H1 (cell line): ENCODE measurements at regions not wholly inside any gene's neighbourhood (a gene's known extent, or its start where the extent isn't known, plus 50 kb on each side); places are given as distances from the start of the nearest gene placed in this dataset.
A peak's percentile ranks its signal among the peaks of the same experiment; 100 is the strongest.

Experiments
- CTCF ChIA-PET: fragments of 300-600 bp; sonication (Branson Sonifier 250); formaldehyde crosslinking; loops from one replicate; lab custom pipeline; 2021; ENCODE audit not compliant: partially characterized antibody; lab: Charles Lee
- POLR2A ChIA-PET: fragments of 300-600 bp; sonication (Branson Sonifier 250); formaldehyde crosslinking; loops from one replicate; lab custom pipeline; 2021; ENCODE audit warnings: inconsistent platforms; ENCODE audit not compliant: partially characterized antibody; lab: Charles Lee
- DNase-seq, 2 experiments: peaks; one replicate each; pipeline versions ENCODE4 v3.0.0 to v3.0.0-alpha.2; 2010 to 2022; ENCODE audit warnings: low spot score in 2 of 2, low read depth in 1 of 2, mixed read lengths in 1 of 2
- FAIRE-seq: peaks from 2 replicates; lab custom pipeline; 2011; peaks lifted over from hg19 to GRCh38; lab: Jason Lieb, UNC
- H2AFZ ChIP-seq: 2 replicates; pipeline ENCODE4 v1.8.1; 2012; ENCODE audit warnings: low read length, inconsistent platforms
- H2AK5ac ChIP-seq: 2 replicates; pipeline ENCODE4 v1.6.1; 2013; ENCODE audit warnings: low read depth, low read length
- H2BK120ac ChIP-seq: replicated peaks from 2 replicates; pipeline ENCODE3; 2013; ENCODE audit warnings: low read depth, low read length, inconsistent platforms
- H2BK12ac ChIP-seq: 2 replicates; pipeline ENCODE4 v1.6.1; 2013; ENCODE audit warnings: low read depth, low read length
- H2BK15ac ChIP-seq: 2 replicates; pipeline ENCODE4 v1.6.1; 2013; ENCODE audit warnings: low read length
- H2BK20ac ChIP-seq: 2 replicates; pipeline ENCODE4 v1.6.1; 2013; ENCODE audit warnings: low read length
- H2BK5ac ChIP-seq: 2 replicates; pipeline ENCODE4 v1.6.1; 2013; ENCODE audit warnings: low read depth, low read length
- H3K14ac ChIP-seq: 2 replicates; pipeline ENCODE4 v1.6.1; 2013; ENCODE audit warnings: inconsistent platforms; ENCODE audit not compliant: insufficient read length
- H3K18ac ChIP-seq: 2 replicates; pipeline ENCODE4 v1.6.1; 2013; ENCODE audit warnings: low read length; ENCODE audit errors: extremely low read depth
- H3K23ac ChIP-seq: 2 replicates; pipeline ENCODE4 v1.6.1; 2013; ENCODE audit warnings: inconsistent platforms; ENCODE audit not compliant: insufficient read length
- H3K23me2 ChIP-seq: 2 replicates; pipeline ENCODE4 v1.6.1; 2013; ENCODE audit warnings: low read depth, low read length
- H3K27ac ChIP-seq: 2 replicates; pipeline ENCODE4 v1.6.1; 2011; ENCODE audit warnings: low read depth, low read length, inconsistent platforms
- H3K27me3 ChIP-seq, 4 experiments: replicated peaks in 1 of 4; 1 replicate in 1 of 4; 2 replicates in 3 of 4; pipeline versions ENCODE4 v1.6.1 to v1.8.1; 2011 to 2013; ENCODE audit warnings: low read length in 3 of 4, mild to moderate bottlenecking in 3 of 4, inconsistent platforms in 2 of 4, mixed read lengths in 2 of 4, moderate library complexity in 1 of 4; ENCODE audit not compliant: control insufficient read depth in 3 of 4, insufficient read depth in 3 of 4; ENCODE audit errors: extremely low read depth in 1 of 4
- H3K36me3 ChIP-seq, 4 experiments: 2 replicates each; pipeline versions ENCODE4 v1.6.1 to v1.8.1; 2011 to 2013; ENCODE audit warnings: mild to moderate bottlenecking in 4 of 4, low read length in 3 of 4, moderate library complexity in 2 of 4, control low read depth in 1 of 4, inconsistent platforms in 1 of 4; ENCODE audit not compliant: insufficient read depth in 4 of 4, control insufficient read depth in 2 of 4
- H3K4ac ChIP-seq: replicated peaks from 2 replicates; pipeline ENCODE3; 2013; ENCODE audit warnings: low read length, low read depth, mixed read lengths, inconsistent platforms; ENCODE audit not compliant: insufficient read length
- H3K4me1 ChIP-seq, 4 experiments: replicated peaks in 1 of 4; 1 replicate in 1 of 4; 2 replicates in 3 of 4; pipeline versions ENCODE4 v1.6.1 to v1.8.1; 2011 to 2013; ENCODE audit warnings: low read length in 3 of 4, inconsistent platforms in 2 of 4, mixed read lengths in 1 of 4; ENCODE audit not compliant: insufficient read depth in 4 of 4, control insufficient read depth in 3 of 4
- H3K4me2 ChIP-seq, 2 experiments: 2 replicates each; pipeline versions ENCODE4 v1.6.1 to v1.8.1; 2011 to 2013; ENCODE audit warnings: low read depth in 2 of 2, low read length in 2 of 2, control low read depth in 1 of 2, inconsistent platforms in 1 of 2, mild to moderate bottlenecking in 1 of 2; ENCODE audit not compliant: insufficient read depth in 1 of 2
- H3K4me3 ChIP-seq, 4 experiments: fragments of 200-600, 300-600 bp in 1 of 4; sonication (generic), shearing (Covaris generic), sonication (Bioruptor Twin) in 1 of 4; 2 replicates each; pipeline versions ENCODE4 v1.5.1 to v1.8.1; 2011 to 2016; ENCODE audit warnings: low read length in 4 of 4, low read depth in 3 of 4, control low read depth in 2 of 4, inconsistent platforms in 2 of 4, mild to moderate bottlenecking in 2 of 4, mixed read lengths in 1 of 4, moderate library complexity in 1 of 4; ENCODE audit not compliant: insufficient read depth in 2 of 4; ENCODE audit errors: extremely low read depth in 1 of 4
- H3K56ac ChIP-seq: replicated peaks from 2 replicates; pipeline ENCODE3; 2013; ENCODE audit warnings: low read depth, mild to moderate bottlenecking, mixed read lengths, low read length, inconsistent platforms; ENCODE audit not compliant: insufficient read length
- H3K79me1 ChIP-seq: 2 replicates; pipeline ENCODE4 v1.6.1; 2013; ENCODE audit warnings: low read depth, low read length, control low read depth
- H3K79me2 ChIP-seq, 2 experiments: 2 replicates each; pipeline versions ENCODE4 v1.6.1 to v1.8.1; 2012 to 2013; ENCODE audit warnings: low read length in 2 of 2, mild to moderate bottlenecking in 2 of 2, inconsistent platforms in 1 of 2; ENCODE audit not compliant: insufficient read depth in 2 of 2, control insufficient read depth in 1 of 2
- H3K9ac ChIP-seq, 4 experiments: replicated peaks in 1 of 4; 1 replicate in 1 of 4; 2 replicates in 3 of 4; pipeline versions ENCODE4 v1.6.1 to v1.8.1; 2011 to 2013; ENCODE audit warnings: low read depth in 3 of 4, low read length in 3 of 4, control low read depth in 2 of 4, mild to moderate bottlenecking in 2 of 4, moderate library complexity in 2 of 4, inconsistent platforms in 1 of 4; ENCODE audit errors: extremely low read depth in 1 of 4
- H3K9me3 ChIP-seq, 2 experiments: 2 replicates each; pipeline versions ENCODE4 v1.6.1 to v1.8.1; 2012 to 2013; ENCODE audit warnings: mild to moderate bottlenecking in 2 of 2, moderate library complexity in 2 of 2, control low read depth in 1 of 2, inconsistent platforms in 1 of 2, low read depth in 1 of 2, low read length in 1 of 2, mixed read lengths in 1 of 2; ENCODE audit not compliant: insufficient read depth in 2 of 2
- H4K20me1 ChIP-seq, 2 experiments: replicated peaks in 1 of 2; 2 replicates each; pipeline versions ENCODE3 to v1.8.1; 2011 to 2013; ENCODE audit warnings: inconsistent platforms in 2 of 2, low read length in 2 of 2, mild to moderate bottlenecking in 1 of 2; ENCODE audit not compliant: insufficient read depth in 2 of 2, control insufficient read depth in 1 of 2
- H4K5ac ChIP-seq: 2 replicates; pipeline ENCODE4 v1.6.1; 2013; ENCODE audit warnings: low read length, low read depth, mixed read lengths, inconsistent platforms; ENCODE audit not compliant: insufficient read length
- H4K8ac ChIP-seq: 2 replicates; pipeline ENCODE4 v1.8.0; 2013; ENCODE audit warnings: mild to moderate bottlenecking, moderate library complexity, low read length, inconsistent platforms; ENCODE audit not compliant: insufficient read depth; ENCODE audit errors: extremely low read depth
- H4K91ac ChIP-seq: replicated peaks from 2 replicates; pipeline ENCODE3; 2013; ENCODE audit warnings: low read length, mixed read lengths, inconsistent platforms; ENCODE audit not compliant: insufficient read length
- CHD2 ChIP-seq: IDR thresholded peaks from 2 replicates; pipeline ENCODE4 v1.6.1; 2012; ENCODE audit warnings: low read length, improper control_type of control experiment
- POLR2AphosphoS5 ChIP-seq: IDR thresholded peaks from 2 replicates; pipeline ENCODE4 v1.6.1; 2011; ENCODE audit warnings: low read depth, low read length
- SP2 ChIP-seq: IDR thresholded peaks from 2 replicates; pipeline ENCODE4 v1.6.1; 2012; ENCODE audit warnings: mild to moderate bottlenecking, low read length, inconsistent platforms
- TAF1 ChIP-seq: IDR thresholded peaks from 2 replicates; pipeline ENCODE4 v1.6.1; 2011; ENCODE audit warnings: mild to moderate bottlenecking, low read depth, low read length
- ZNF274 ChIP-seq: IDR thresholded peaks from 2 replicates; pipeline ENCODE4 v1.7.0; 2012; ENCODE audit warnings: low read length, borderline replicate concordance; ENCODE audit errors: extremely low read depth
- WGBS, 2 experiments: shearing (Covaris generic) in 1 of 2; methylation state at CpG; one replicate each; pipeline versions ENCODE4 v1.1.6 to v1.1.7; 2013 to 2015; ENCODE audit warnings: low lambda C conversion rate in 2 of 2, mixed read lengths in 2 of 2, inconsistent platforms in 1 of 2, low coverage in 1 of 2, missing lambda C conversion rate in 1 of 2; ENCODE audit not compliant: insufficient replicate concordance in 2 of 2, insufficient coverage in 1 of 2, insufficient read length in 1 of 2; ENCODE audit errors: extremely low coverage in 1 of 2, missing lambda C conversion rate in 1 of 2; 5-methylcytosine and 5-hydroxymethylcytosine counted together
- TF ChIP-seq, protein P1 (sequence below): IDR thresholded peaks from 2 replicates; pipeline ENCODE4 v1.6.1; 2012; ENCODE audit warnings: low read length, inconsistent platforms

DNA sequence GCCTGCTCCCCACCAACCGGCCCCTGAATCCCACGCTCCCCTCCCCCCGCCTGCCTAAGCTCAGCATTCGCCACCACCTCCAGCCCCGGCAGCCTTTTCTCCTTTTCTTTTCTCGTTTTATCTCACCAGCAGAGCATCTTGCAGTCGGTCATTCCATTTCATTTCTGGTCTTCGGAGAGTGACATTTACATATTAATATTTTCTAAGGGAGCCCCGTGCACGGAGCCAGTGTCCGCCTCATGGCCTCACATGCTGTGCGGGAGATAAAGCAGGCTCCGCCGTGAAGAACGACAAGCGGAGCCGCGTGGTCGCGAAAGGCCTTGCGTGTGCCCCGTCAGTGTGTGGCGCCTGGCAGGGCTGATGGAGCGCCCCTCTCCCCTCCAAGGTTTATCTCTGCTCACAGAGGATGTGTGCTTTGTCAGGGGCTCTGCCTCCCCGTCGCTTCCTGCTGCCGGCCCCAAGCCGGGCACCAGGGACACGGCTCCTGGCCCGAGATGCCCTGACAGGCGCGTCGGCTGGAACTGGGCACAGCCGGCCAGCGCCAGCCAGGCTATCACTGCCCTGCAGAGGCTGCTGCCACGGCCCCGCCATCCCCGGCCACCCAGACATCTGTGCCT lies 95.5 kb upstream of the GSE1 start:
- Histone ChIP-seq H3K79me1 (0 out of 2 replicates have a peak, but pooled peaks cover under 1% of the 10 kb centered on the region), H3K27me3 (no peaks in the 10 kb centered on the region; a peak in 1 of 7 replicates), H3K4me1 (peaks cover 0 to 24% (median 15%) of the 10 kb centered on the region in 4 experiments; a peak in 6 of 7 replicates), H4K91ac (no peak overlapping the region), H3K4me3 (no peak overlapping the region), H2BK12ac (no peak overlapping the region), H3K14ac (no peak overlapping the region), H2AFZ (no peak overlapping the region), H3K23me2 (peaks cover 8% of the 10 kb centered on the region), H3K23ac (no peak overlapping the region), H4K8ac (peak overlapping the region; percentile 14; the same call in 1 of the 2 replicates), H3K4me2 (no peak overlapping the region), H3K9me3 (no peaks in the 10 kb centered on the region), H2BK120ac (no peak overlapping the region), H3K79me2 (no peaks in the 10 kb centered on the region), H3K27ac (no peak overlapping the region), H2BK5ac (no peak overlapping the region), H2AK5ac (no peak overlapping the region), H4K20me1 (peaks cover 0 to 2% of the 10 kb centered on the region in 2 experiments), H3K4ac (no peak overlapping the region), H2BK15ac (no peak overlapping the region), H3K56ac (no peak overlapping the region), H4K5ac (no peak overlapping the region), H3K36me3 (no peaks in the 10 kb centered on the region), H3K9ac (no peak overlapping the region), H3K18ac (no peak overlapping the region; the same call in 1 of the 2 replicates), H2BK20ac (no peak overlapping the region)
- CTCF ChIA-PET = interaction anchor here (0.8 to 4.0 kb wide), 6 partner anchors 12 to 33 kb away, joined by 3 to 29 read pairs (median 4); no protein-coding TSS in a partner anchor
- DNase-seq = no peak
- no peak for TF ChIP-seq CHD2
- no peak for TF ChIP-seq TAF1
- no peak for TF ChIP-seq ZNF274
- no peak for TF ChIP-seq POLR2AphosphoS5
- TF ChIP-seq SP2 = no peak
- TF ChIP-seq, protein P1, sequence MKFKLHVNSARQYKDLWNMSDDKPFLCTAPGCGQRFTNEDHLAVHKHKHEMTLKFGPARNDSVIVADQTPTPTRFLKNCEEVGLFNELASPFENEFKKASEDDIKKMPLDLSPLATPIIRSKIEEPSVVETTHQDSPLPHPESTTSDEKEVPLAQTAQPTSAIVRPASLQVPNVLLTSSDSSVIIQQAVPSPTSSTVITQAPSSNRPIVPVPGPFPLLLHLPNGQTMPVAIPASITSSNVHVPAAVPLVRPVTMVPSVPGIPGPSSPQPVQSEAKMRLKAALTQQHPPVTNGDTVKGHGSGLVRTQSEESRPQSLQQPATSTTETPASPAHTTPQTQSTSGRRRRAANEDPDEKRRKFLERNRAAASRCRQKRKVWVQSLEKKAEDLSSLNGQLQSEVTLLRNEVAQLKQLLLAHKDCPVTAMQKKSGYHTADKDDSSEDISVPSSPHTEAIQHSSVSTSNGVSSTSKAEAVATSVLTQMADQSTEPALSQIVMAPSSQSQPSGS = no peak
- WGBS, 2 experiments = 95% methylated on average over 27 of the region's 38 CpGs; no CpG with 5 or more reads in 1 of the 2 experiments
- POLR2A ChIA-PET = interaction anchor here (1.1 to 1.3 kb wide), 2 partner anchors 18 to 93 kb away, joined by 3 read pairs; no protein-coding TSS in a partner anchor
- no peak for FAIRE-seq
